ENCODE measurements at regions not wholly inside any gene's neighbourhood (a gene's known extent, or its start where the extent isn't known, plus 50 kb on each side); places are given as distances from the start of the nearest gene placed in this dataset.

DNA sequence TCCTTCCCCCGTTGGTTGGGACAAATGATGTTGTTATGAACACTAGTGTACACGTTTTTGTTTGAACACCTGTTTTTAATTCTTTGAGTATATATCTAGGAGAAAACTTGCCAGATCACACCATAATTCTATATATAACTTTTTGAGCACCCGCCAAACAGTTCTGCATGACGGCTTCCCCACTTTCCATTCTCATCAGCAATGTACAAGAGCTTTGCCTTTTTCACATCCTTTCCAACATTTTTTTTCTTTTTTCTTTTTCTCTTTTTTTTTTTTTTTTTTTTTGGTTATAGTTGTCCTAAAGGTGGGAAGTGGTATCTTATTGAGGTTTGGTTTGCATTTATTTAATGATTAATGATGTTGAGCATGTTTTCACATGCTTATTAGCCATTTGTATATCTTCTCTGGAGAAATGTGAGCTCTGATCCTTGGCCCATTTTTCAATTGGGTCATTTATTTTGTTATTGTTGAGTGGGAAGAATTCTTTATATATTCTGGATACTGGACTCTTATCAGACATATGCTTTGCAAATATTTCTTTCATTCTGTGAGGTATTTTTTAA lies 86.9 kb upstream of the ZC3H15 start:
- H3K4me3 ChIP-seq (ENCODE audit: low read depth in 1 of 3, low read length in 3 of 3), result no peak overlapping the region
- 68% methylated on average over 4 of the region's 4 CpGs for WGBS
- no peak overlapping the region for H3K9ac ChIP-seq (ENCODE audit: low read depth in 1 of 2, low read length in 2 of 2)
- no peak for DNase-seq (ENCODE audit: low spot score)
- no peaks in the 10 kb centered on the region for H3K4me1 ChIP-seq (ENCODE audit: control insufficient read depth in 4 of 4, insufficient read depth in 4 of 4, low read length in 3 of 4)
- no peak overlapping the region for H3K27ac ChIP-seq (ENCODE audit: low read depth in 1 of 2, low read length in 2 of 2)
- no peaks in the 10 kb centered on the region for H3K27me3 ChIP-seq (ENCODE audit: control insufficient read depth in 4 of 4, insufficient read depth in 4 of 4, low read length in 3 of 4)
- TF ChIP-seq, protein P1, sequence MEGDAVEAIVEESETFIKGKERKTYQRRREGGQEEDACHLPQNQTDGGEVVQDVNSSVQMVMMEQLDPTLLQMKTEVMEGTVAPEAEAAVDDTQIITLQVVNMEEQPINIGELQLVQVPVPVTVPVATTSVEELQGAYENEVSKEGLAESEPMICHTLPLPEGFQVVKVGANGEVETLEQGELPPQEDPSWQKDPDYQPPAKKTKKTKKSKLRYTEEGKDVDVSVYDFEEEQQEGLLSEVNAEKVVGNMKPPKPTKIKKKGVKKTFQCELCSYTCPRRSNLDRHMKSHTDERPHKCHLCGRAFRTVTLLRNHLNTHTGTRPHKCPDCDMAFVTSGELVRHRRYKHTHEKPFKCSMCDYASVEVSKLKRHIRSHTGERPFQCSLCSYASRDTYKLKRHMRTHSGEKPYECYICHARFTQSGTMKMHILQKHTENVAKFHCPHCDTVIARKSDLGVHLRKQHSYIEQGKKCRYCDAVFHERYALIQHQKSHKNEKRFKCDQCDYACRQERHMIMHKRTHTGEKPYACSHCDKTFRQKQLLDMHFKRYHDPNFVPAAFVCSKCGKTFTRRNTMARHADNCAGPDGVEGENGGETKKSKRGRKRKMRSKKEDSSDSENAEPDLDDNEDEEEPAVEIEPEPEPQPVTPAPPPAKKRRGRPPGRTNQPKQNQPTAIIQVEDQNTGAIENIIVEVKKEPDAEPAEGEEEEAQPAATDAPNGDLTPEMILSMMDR (IDR thresholded peaks at IDR 0.05; ENCODE audit: low read depth, low read length, missing input control), result no peak
- TF ChIP-seq RXRA (IDR thresholded peaks at IDR 0.05), result no peak
- no peak for TF ChIP-seq EGR1 (IDR thresholded peaks at IDR 0.05; ENCODE audit: low read depth in 2 of 2)
- TF ChIP-seq TAF1 (conservative IDR thresholded peaks at IDR 0.05), result no peak
- TF ChIP-seq, protein P2, sequence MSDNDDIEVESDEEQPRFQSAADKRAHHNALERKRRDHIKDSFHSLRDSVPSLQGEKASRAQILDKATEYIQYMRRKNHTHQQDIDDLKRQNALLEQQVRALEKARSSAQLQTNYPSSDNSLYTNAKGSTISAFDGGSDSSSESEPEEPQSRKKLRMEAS (IDR thresholded peaks at IDR 0.05), result no peak
- TF ChIP-seq GABPA (IDR thresholded peaks at IDR 0.05 in 1 of 2, conservative IDR thresholded peaks at IDR 0.05 in 1 of 2), result no peak
- no peak for TF ChIP-seq SP1 (IDR thresholded peaks at IDR 0.05)
- TF ChIP-seq, protein P3, sequence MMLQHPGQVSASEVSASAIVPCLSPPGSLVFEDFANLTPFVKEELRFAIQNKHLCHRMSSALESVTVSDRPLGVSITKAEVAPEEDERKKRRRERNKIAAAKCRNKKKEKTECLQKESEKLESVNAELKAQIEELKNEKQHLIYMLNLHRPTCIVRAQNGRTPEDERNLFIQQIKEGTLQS (IDR thresholded peaks at IDR 0.05), result no peak
- no peak for TF ChIP-seq FOXA1 (IDR thresholded peaks at IDR 0.05)
- TF ChIP-seq HNF4G (IDR thresholded peaks at IDR 0.05), result no peak
- H3K9me3 ChIP-seq (ENCODE audit: control insufficient read depth in 4 of 4, low read length in 3 of 4), result no peaks in the 10 kb centered on the region
- H3K36me3 ChIP-seq (ENCODE audit: control insufficient read depth in 4 of 4, insufficient read depth in 3 of 4, low read depth in 1 of 4, low read length in 3 of 4), result no peaks in the 10 kb centered on the region

DNA sequence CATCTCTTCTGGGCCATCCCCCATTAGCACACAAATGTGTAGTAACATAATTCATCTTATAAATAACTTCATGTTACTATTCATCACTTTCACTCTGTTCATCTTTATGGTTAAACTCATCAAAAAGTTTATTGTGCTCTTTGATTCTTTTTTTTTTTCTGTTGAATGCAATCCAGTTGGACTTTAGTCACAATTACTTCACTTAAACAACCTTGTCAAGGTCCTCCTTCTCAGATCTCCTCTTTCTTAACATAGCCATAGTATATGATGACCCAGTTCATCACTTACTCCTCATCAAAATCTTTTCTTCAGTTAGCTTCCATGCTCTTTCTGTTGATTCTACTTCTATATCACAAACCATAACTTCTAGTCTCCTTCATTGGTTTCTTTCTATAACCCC lies 80.2 kb upstream of the ZC3H15 start:
- H3K9me3 ChIP-seq (ENCODE audit: control insufficient read depth in 4 of 4, low read length in 3 of 4), result no peaks in the 10 kb centered on the region
- TF ChIP-seq SP1 (IDR thresholded peaks at IDR 0.05) (no peak), TAF1 (conservative IDR thresholded peaks at IDR 0.05) (no peak)
- TF ChIP-seq, protein P2 (IDR thresholded peaks at IDR 0.05), result no peak
- TF ChIP-seq, protein P4, sequence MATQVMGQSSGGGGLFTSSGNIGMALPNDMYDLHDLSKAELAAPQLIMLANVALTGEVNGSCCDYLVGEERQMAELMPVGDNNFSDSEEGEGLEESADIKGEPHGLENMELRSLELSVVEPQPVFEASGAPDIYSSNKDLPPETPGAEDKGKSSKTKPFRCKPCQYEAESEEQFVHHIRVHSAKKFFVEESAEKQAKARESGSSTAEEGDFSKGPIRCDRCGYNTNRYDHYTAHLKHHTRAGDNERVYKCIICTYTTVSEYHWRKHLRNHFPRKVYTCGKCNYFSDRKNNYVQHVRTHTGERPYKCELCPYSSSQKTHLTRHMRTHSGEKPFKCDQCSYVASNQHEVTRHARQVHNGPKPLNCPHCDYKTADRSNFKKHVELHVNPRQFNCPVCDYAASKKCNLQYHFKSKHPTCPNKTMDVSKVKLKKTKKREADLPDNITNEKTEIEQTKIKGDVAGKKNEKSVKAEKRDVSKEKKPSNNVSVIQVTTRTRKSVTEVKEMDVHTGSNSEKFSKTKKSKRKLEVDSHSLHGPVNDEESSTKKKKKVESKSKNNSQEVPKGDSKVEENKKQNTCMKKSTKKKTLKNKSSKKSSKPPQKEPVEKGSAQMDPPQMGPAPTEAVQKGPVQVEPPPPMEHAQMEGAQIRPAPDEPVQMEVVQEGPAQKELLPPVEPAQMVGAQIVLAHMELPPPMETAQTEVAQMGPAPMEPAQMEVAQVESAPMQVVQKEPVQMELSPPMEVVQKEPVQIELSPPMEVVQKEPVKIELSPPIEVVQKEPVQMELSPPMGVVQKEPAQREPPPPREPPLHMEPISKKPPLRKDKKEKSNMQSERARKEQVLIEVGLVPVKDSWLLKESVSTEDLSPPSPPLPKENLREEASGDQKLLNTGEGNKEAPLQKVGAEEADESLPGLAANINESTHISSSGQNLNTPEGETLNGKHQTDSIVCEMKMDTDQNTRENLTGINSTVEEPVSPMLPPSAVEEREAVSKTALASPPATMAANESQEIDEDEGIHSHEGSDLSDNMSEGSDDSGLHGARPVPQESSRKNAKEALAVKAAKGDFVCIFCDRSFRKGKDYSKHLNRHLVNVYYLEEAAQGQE (IDR thresholded peaks at IDR 0.05), result no peak
- TF ChIP-seq, protein P1 (IDR thresholded peaks at IDR 0.05; ENCODE audit: low read depth, low read length, missing input control), result no peak
- no peak overlapping the region for H3K9ac ChIP-seq (ENCODE audit: low read depth in 1 of 2, low read length in 2 of 2)
- no peaks in the 10 kb centered on the region for H3K36me3 ChIP-seq (ENCODE audit: control insufficient read depth in 4 of 4, insufficient read depth in 3 of 4, low read depth in 1 of 4, low read length in 3 of 4)
- H3K4me1 ChIP-seq (ENCODE audit: control insufficient read depth in 4 of 4, insufficient read depth in 4 of 4, low read length in 3 of 4), result no peaks in the 10 kb centered on the region
- no peak overlapping the region for H3K27ac ChIP-seq (ENCODE audit: low read depth in 1 of 2, low read length in 2 of 2)
- no peak overlapping the region for H3K4me3 ChIP-seq (ENCODE audit: low read depth in 1 of 3, low read length in 3 of 3)
- DNase-seq (ENCODE audit: low spot score), result no peak
- no peaks in the 10 kb centered on the region for H3K27me3 ChIP-seq (ENCODE audit: control insufficient read depth in 4 of 4, insufficient read depth in 4 of 4, low read length in 3 of 4)

Measured in liver (tissue), 8 donors.